HCT116 (cell line): ENCODE measurements at regions not wholly inside any gene's neighbourhood (a gene's known extent, or its start where the extent isn't known, plus 50 kb on each side); places are given as distances from the start of the nearest gene placed in this dataset.

Experiments used
- ATAC-seq: fragments of 200-7000 bp; cut with Tn5 transposase; 2 replicates; pipeline ENCODE4 v1.9.1; 2020; ENCODE audit warnings: mild to moderate bottlenecking, moderate library complexity
- BruUV-seq: library from RNA; stranded (reverse); fragments of 400-500 nt; replicated peaks from 2 replicates; lab custom pipeline; 2021; lab: Mats Ljungman, UMichigan
- CTCF ChIA-PET: fragments of 300-600 bp; sonication (Branson Sonifier 250); formaldehyde crosslinking; loops from one replicate; lab custom pipeline; 2021; ENCODE audit warnings: antibody characterized with exemption; lab: Charles Lee
- POLR2A ChIA-PET: fragments of 300-600, 350-600 bp; sonication (Branson Sonifier 250); formaldehyde crosslinking; loops from one replicate; lab custom pipeline; 2021; ENCODE audit warnings: antibody characterized with exemption; lab: Charles Lee
- RAD21 ChIA-PET, 2 experiments: fragments of 300-600 bp; sonication (Branson Sonifier 250); formaldehyde crosslinking; loops; one replicate each; lab custom pipeline; 2023; ENCODE audit warnings: low total read pairs in 2 of 2; ENCODE audit not compliant: uncharacterized antibody in 2 of 2, unreplicated experiment in 2 of 2, low non-redundant PET in 1 of 2; lab: Charles Lee
- DNase-seq: peaks from one replicate; pipeline ENCODE4 v3.0.0-alpha.2; 2010; ENCODE audit warnings: low read depth, low spot score
- H2AFZ ChIP-seq: fragments of 200-600 bp; shearing (Covaris generic), sonication (generic); 2 replicates; pipeline ENCODE4 v1.6.1; 2017; ENCODE audit warnings: low read depth, mixed run types, mixed read lengths, antibody characterized with exemption, low read length; ENCODE audit not compliant: poor library complexity, severe bottlenecking
- H3K27ac ChIP-seq: 2 replicates; pipeline ENCODE4 v1.5.1; 2012; ENCODE audit warnings: low read depth, low read length
- H3K27me3 ChIP-seq: fragments of 200-600 bp; sonication (generic); 2 replicates; pipeline ENCODE4 v1.6.1; 2016; ENCODE audit warnings: mixed run types, low read length, mixed read lengths; ENCODE audit not compliant: insufficient read depth
- H3K36me3 ChIP-seq, 2 experiments: fragments of 200-500 bp in 1 of 2; fragments of 200-600 bp in 1 of 2; sonication (Bioruptor generic) in 1 of 2; sonication (generic) in 1 of 2; 2 replicates each; pipeline versions ENCODE4 v1.5.1 to v1.6.1; 2014 to 2016; ENCODE audit warnings: low read length in 2 of 2, inconsistent platforms in 1 of 2, mixed read lengths in 1 of 2, mixed run types in 1 of 2; ENCODE audit not compliant: insufficient read depth in 2 of 2, control insufficient read depth in 1 of 2
- H3K4me1 ChIP-seq, 2 experiments: fragments of 200-600 bp in 1 of 2; sonication (generic) in 1 of 2; 2 replicates each; pipeline versions ENCODE4 v1.5.1 to v1.6.1; 2012 to 2017; ENCODE audit warnings: low read length in 2 of 2, inconsistent platforms in 1 of 2, mild to moderate bottlenecking in 1 of 2, mixed read lengths in 1 of 2, mixed run types in 1 of 2, moderate library complexity in 1 of 2; ENCODE audit not compliant: insufficient read depth in 2 of 2, control insufficient read depth in 1 of 2
- H3K4me2 ChIP-seq: fragments of 200-600 bp; sonication (generic); 2 replicates; pipeline ENCODE4 v1.6.1; 2017; ENCODE audit warnings: mixed run types, low read length, mixed read lengths
- H3K4me3 ChIP-seq, 2 experiments: fragments of 200-600 bp in 1 of 2; sonication (generic) in 1 of 2; replicated peaks in 1 of 2; 2 replicates each; pipeline ENCODE4 v1.5.1; 2011 to 2016; ENCODE audit warnings: low read length in 2 of 2, control low read depth in 1 of 2, low read depth in 1 of 2, mild to moderate bottlenecking in 1 of 2, mixed read lengths in 1 of 2, mixed run types in 1 of 2
- H3K79me2 ChIP-seq: fragments of 200-600 bp; sonication (generic); 2 replicates; pipeline ENCODE4 v1.6.1; 2017; ENCODE audit warnings: mild to moderate bottlenecking, mixed run types, low read length, moderate library complexity, mixed read lengths; ENCODE audit not compliant: insufficient read depth
- H3K9ac ChIP-seq: fragments of 200-600 bp; sonication (generic); 2 replicates; pipeline ENCODE4 v1.6.1; 2016; ENCODE audit warnings: low read length, mixed read lengths
- H3K9me2 ChIP-seq: fragments of 200-600 bp; sonication (generic), shearing (Covaris generic); 2 replicates; pipeline ENCODE4 v1.6.1; 2017; ENCODE audit warnings: mixed run types, mild to moderate bottlenecking, moderate library complexity; ENCODE audit not compliant: insufficient read depth
- H3K9me3 ChIP-seq, 2 experiments: fragments of 200-500 bp in 1 of 2; fragments of 200-600 bp in 1 of 2; sonication (Bioruptor generic) in 1 of 2; sonication (generic) in 1 of 2; 2 replicates each; pipeline ENCODE4 v1.6.1; 2014 to 2017; ENCODE audit warnings: low read length in 2 of 2, mixed read lengths in 2 of 2, inconsistent platforms in 1 of 2, low read depth in 1 of 2, mild to moderate bottlenecking in 1 of 2, mixed run types in 1 of 2, moderate library complexity in 1 of 2; ENCODE audit not compliant: control insufficient read depth in 1 of 2, insufficient read depth in 1 of 2
- H4K20me1 ChIP-seq: fragments of 200-600 bp; sonication (generic), shearing (Covaris generic); 2 replicates; pipeline ENCODE4 v1.6.1; 2017; ENCODE audit warnings: mixed run types, mild to moderate bottlenecking, moderate library complexity; ENCODE audit not compliant: insufficient read depth
- CBX3 ChIP-seq: IDR thresholded peaks from 2 replicates; pipeline ENCODE4 v1.6.1; 2012; ENCODE audit warnings: low read depth
- CTCF ChIP-seq, 3 experiments: fragments of 200-600 bp in 1 of 3; sonication (generic) in 1 of 3; IDR thresholded peaks in 2 of 3; conservative IDR thresholded peaks in 1 of 3; 2 replicates each; pipeline ENCODE4 v1.5.1; 2012 to 2017; ENCODE audit warnings: low read depth in 2 of 3, low read length in 2 of 3, antibody characterized with exemption in 1 of 3, borderline replicate concordance in 1 of 3, control low read depth in 1 of 3, mild to moderate bottlenecking in 1 of 3, mixed read lengths in 1 of 3, mixed run types in 1 of 3, moderate library complexity in 1 of 3; ENCODE audit not compliant: insufficient read depth in 1 of 3
- EGR1 ChIP-seq: IDR thresholded peaks from 2 replicates; pipeline ENCODE4 v1.6.1; 2012; ENCODE audit warnings: low read depth
- ELF1 ChIP-seq: IDR thresholded peaks from 2 replicates; pipeline ENCODE4 v1.6.1; 2012; ENCODE audit warnings: low read depth, borderline replicate concordance
- EZH2 ChIP-seq: fragments of 200-600 bp; sonication (generic); IDR thresholded peaks from 2 replicates; pipeline ENCODE4 v1.6.1; 2017; ENCODE audit warnings: antibody characterized with exemption, mixed run types
- EZH2phosphoT487 ChIP-seq: fragments of 200-600 bp; IDR thresholded peaks from 2 replicates; pipeline ENCODE4 v1.6.1; 2018; ENCODE audit warnings: antibody characterized with exemption, borderline replicate concordance
- MAX ChIP-seq: IDR thresholded peaks from 2 replicates; pipeline ENCODE4 v1.6.1; 2012
- POLR2A ChIP-seq: IDR thresholded peaks from 2 replicates; pipeline ENCODE4 v1.7.0; 2011; ENCODE audit warnings: borderline replicate concordance; ENCODE audit not compliant: insufficient read depth, insufficient read length; ENCODE audit errors: extremely low read depth
- REST ChIP-seq: IDR thresholded peaks from 2 replicates; pipeline ENCODE4 v1.6.1; 2012; ENCODE audit warnings: low read depth
- SP1 ChIP-seq: IDR thresholded peaks from 2 replicates; pipeline ENCODE4 v1.6.1; 2012; ENCODE audit warnings: low read depth
- SRF ChIP-seq: IDR thresholded peaks from 2 replicates; pipeline ENCODE4 v1.6.1; 2012; ENCODE audit warnings: low read depth
- TCF7L2 ChIP-seq: IDR thresholded peaks from 2 replicates; pipeline ENCODE4 v1.7.0; 2011; ENCODE audit warnings: borderline replicate concordance, inconsistent platforms; ENCODE audit not compliant: insufficient read depth, insufficient read length; ENCODE audit errors: extremely low read depth
- YY1 ChIP-seq: IDR thresholded peaks from 2 replicates; pipeline ENCODE4 v1.6.1; 2011; ENCODE audit warnings: low read length, low read depth, moderate library complexity, mild to moderate bottlenecking; ENCODE audit not compliant: insufficient replicate concordance; ENCODE audit errors: extremely low read depth
- ZBTB33 ChIP-seq: IDR thresholded peaks from 2 replicates; pipeline ENCODE4 v1.6.1; 2011; ENCODE audit warnings: mild to moderate bottlenecking, low read length, moderate library complexity; ENCODE audit not compliant: insufficient replicate concordance; ENCODE audit errors: extremely low read depth
- intact Hi-C: fragments of 100-400 bp; cut with micrococcal nuclease; formaldehyde crosslinking; loops from 2 replicates; pipeline ENCODE4 v1.10.0; 2022

GRCh38 chr15:72864681-72865080, 81.1 kb upstream of the ADPGK start:
- intact Hi-C loops, result no loop called here
- Histone ChIP-seq H3K79me2 (no peaks in the 10 kb centered on the region), H3K9me3 (no peaks in the 10 kb centered on the region), H2AFZ (no peak overlapping the region), H3K4me2 (no peak overlapping the region), H3K4me3 (no peak overlapping the region), H3K27me3 (peaks cover 34% of the 10 kb centered on the region; the same call in 1 of the 2 replicates), H3K36me3 (no peaks in the 10 kb centered on the region), H3K9me2 (no peaks in the 10 kb centered on the region), H4K20me1 (no peaks in the 10 kb centered on the region), H3K4me1 (no peaks in the 10 kb centered on the region), H3K27ac (no peak overlapping the region), H3K9ac (no peak overlapping the region)
- ATAC-seq (no peak), DNase-seq (no peak)
- ChIA-PET CTCF (no interaction called here), RAD21 (no interaction called here), POLR2A (no interaction called here)
- TF ChIP-seq TCF7L2 (no peak), SRF (no peak), ELF1 (no peak), CTCF (IDR thresholded peaks at IDR 0.05 in 2 of 3, conservative IDR thresholded peaks at IDR 0.05 in 1 of 3; ENCODE audit: borderline replicate concordance in 1 of 3, insufficient read depth in 1 of 3, low read depth in 2 of 3, low read length in 2 of 3) (no peak), YY1 (no peak), POLR2A (no peak), EZH2 (no peak), ZBTB33 (no peak), REST (no peak), SP1 (no peak), EGR1 (no peak), CBX3 (no peak), EZH2phosphoT487 (no peak), MAX (no peak)
- no TSS peak for BruUV-seq
